ENCODE measurements at regions not wholly inside any gene's neighbourhood (a gene's known extent, or its start where the extent isn't known, plus 50 kb on each side); places are given as distances from the start of the nearest gene placed in this dataset.

DNA sequence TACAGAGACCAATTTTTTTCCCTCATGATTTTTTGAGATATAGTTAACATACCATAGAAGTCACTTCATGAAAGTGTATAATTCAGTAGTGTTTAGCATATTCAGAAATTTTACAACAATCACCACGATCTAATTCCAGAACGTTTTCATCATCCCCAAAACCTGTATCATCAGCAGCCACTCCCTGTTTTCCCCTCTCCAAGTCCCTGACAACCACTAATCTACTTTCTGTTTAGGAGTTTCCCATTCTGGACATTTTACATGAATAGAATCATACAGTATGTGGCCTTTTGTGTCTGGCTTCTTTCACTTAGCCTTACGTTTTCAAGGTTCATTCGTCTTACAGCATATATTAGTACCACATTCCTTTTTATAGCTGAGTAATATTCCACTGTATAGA, 204.2 kb upstream of the PLD5 start:
- H3K4me3 ChIP-seq (ENCODE audit: extremely low read depth in 1 of 4, insufficient read depth in 2 of 4, low read depth in 3 of 4, low read length in 4 of 4) = no peak overlapping the region
- no peak overlapping the region for H2AK5ac ChIP-seq (ENCODE audit: low read depth, low read length)
- H3K9me3 ChIP-seq (ENCODE audit: insufficient read depth in 2 of 2, low read depth in 1 of 2, low read length in 1 of 2) = peaks cover 0 to 4% of the 10 kb centered on the region in 2 experiments; a peak in 1 of 4 replicates
- H3K4me2 ChIP-seq (ENCODE audit: insufficient read depth in 1 of 2, low read depth in 2 of 2, low read length in 2 of 2) = no peak overlapping the region
- H4K8ac ChIP-seq (ENCODE audit: extremely low read depth, insufficient read depth, low read length) = no peak overlapping the region
- no peak overlapping the region for H3K9ac ChIP-seq (replicated peaks in 1 of 4; ENCODE audit: extremely low read depth in 1 of 4, low read depth in 3 of 4, low read length in 3 of 4)
- no peak overlapping the region for H4K91ac ChIP-seq (replicated peaks; ENCODE audit: insufficient read length, low read length)
- H3K36me3 ChIP-seq (ENCODE audit: control insufficient read depth in 2 of 4, insufficient read depth in 4 of 4, low read length in 3 of 4) = no peaks in the 10 kb centered on the region
- H2BK12ac ChIP-seq (ENCODE audit: low read depth, low read length) = no peak overlapping the region
- H3K79me1 ChIP-seq (ENCODE audit: low read depth, low read length) = no peaks in the 10 kb centered on the region
- no peaks in the 10 kb centered on the region for H3K27me3 ChIP-seq (replicated peaks in 1 of 4; ENCODE audit: control insufficient read depth in 3 of 4, extremely low read depth in 1 of 4, insufficient read depth in 3 of 4, low read length in 3 of 4)
- H3K27ac ChIP-seq (ENCODE audit: low read depth, low read length) = no peak overlapping the region
- FAIRE-seq (no peak), DNase-seq (ENCODE audit: low read depth in 1 of 2, low spot score in 2 of 2) (no peak)
- no peak overlapping the region for H3K23ac ChIP-seq (ENCODE audit: insufficient read length)
- no peaks in the 10 kb centered on the region for H4K20me1 ChIP-seq (replicated peaks in 1 of 2; ENCODE audit: control insufficient read depth in 1 of 2, insufficient read depth in 2 of 2, low read length in 2 of 2)
- CTCF ChIA-PET (ENCODE audit: partially characterized antibody) = no interaction called here
- 93% methylated on average over 4 of the region's 4 CpGs; no CpG with 5 or more reads in 1 of the 2 experiments for WGBS, 2 experiments (ENCODE audit: extremely low coverage in 1 of 2, insufficient coverage in 1 of 2, insufficient read length in 1 of 2, insufficient replicate concordance in 2 of 2, low coverage in 1 of 2, low lambda C conversion rate in 2 of 2, missing lambda C conversion rate in 1 of 2)
- H3K23me2 ChIP-seq (ENCODE audit: low read depth, low read length) = no peaks in the 10 kb centered on the region
- H2BK120ac ChIP-seq (replicated peaks; ENCODE audit: low read depth, low read length) = no peak overlapping the region
- H3K56ac ChIP-seq (replicated peaks; ENCODE audit: insufficient read length, low read depth, low read length) = no peak overlapping the region
- no peaks in the 10 kb centered on the region for H3K79me2 ChIP-seq (ENCODE audit: control insufficient read depth in 1 of 2, insufficient read depth in 2 of 2, low read length in 2 of 2)
- H2BK20ac ChIP-seq (ENCODE audit: low read length) = no peak overlapping the region
- H3K4me1 ChIP-seq (replicated peaks in 1 of 4; ENCODE audit: control insufficient read depth in 3 of 4, insufficient read depth in 4 of 4, low read length in 3 of 4) = no peaks in the 10 kb centered on the region
- no peak overlapping the region for H2BK15ac ChIP-seq (ENCODE audit: low read length)
- no peak overlapping the region for H3K14ac ChIP-seq (ENCODE audit: insufficient read length)
- no peak overlapping the region for H3K18ac ChIP-seq (ENCODE audit: extremely low read depth, low read length)
- no peak overlapping the region for H2BK5ac ChIP-seq (ENCODE audit: low read depth, low read length)
- no peak overlapping the region for H2AFZ ChIP-seq (ENCODE audit: low read length)
- no peak overlapping the region for H3K4ac ChIP-seq (replicated peaks; ENCODE audit: insufficient read length, low read depth, low read length)
- POLR2A ChIA-PET (ENCODE audit: partially characterized antibody) = no interaction called here
- no peak overlapping the region for H4K5ac ChIP-seq (ENCODE audit: insufficient read length, low read depth, low read length)
- TF ChIP-seq HDAC6 (IDR thresholded peaks at IDR 0.05; ENCODE audit: low read depth, low read length) (no peak), BACH1 (IDR thresholded peaks at IDR 0.05; ENCODE audit: low read length) (no peak), CHD2 (IDR thresholded peaks at IDR 0.05; ENCODE audit: low read length) (no peak), JUN (IDR thresholded peaks at IDR 0.05; ENCODE audit: low read depth, low read length) (no peak), JUND (IDR thresholded peaks at IDR 0.05; ENCODE audit: low read length) (no peak), POLR2AphosphoS5 (IDR thresholded peaks at IDR 0.05; ENCODE audit: low read depth, low read length) (no peak), CREB1 (IDR thresholded peaks at IDR 0.05) (no peak), SP1 (IDR thresholded peaks at IDR 0.05; ENCODE audit: low read depth, low read length) (no peak), RFX5 (IDR thresholded peaks at IDR 0.05; ENCODE audit: borderline replicate concordance, low read depth, low read length) (no peak), GABPA (IDR thresholded peaks at IDR 0.05; ENCODE audit: borderline replicate concordance, insufficient read depth, low read length) (no peak)
- TF ChIP-seq, protein P1, sequence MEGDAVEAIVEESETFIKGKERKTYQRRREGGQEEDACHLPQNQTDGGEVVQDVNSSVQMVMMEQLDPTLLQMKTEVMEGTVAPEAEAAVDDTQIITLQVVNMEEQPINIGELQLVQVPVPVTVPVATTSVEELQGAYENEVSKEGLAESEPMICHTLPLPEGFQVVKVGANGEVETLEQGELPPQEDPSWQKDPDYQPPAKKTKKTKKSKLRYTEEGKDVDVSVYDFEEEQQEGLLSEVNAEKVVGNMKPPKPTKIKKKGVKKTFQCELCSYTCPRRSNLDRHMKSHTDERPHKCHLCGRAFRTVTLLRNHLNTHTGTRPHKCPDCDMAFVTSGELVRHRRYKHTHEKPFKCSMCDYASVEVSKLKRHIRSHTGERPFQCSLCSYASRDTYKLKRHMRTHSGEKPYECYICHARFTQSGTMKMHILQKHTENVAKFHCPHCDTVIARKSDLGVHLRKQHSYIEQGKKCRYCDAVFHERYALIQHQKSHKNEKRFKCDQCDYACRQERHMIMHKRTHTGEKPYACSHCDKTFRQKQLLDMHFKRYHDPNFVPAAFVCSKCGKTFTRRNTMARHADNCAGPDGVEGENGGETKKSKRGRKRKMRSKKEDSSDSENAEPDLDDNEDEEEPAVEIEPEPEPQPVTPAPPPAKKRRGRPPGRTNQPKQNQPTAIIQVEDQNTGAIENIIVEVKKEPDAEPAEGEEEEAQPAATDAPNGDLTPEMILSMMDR (IDR thresholded peaks at IDR 0.05; ENCODE audit: control extremely low read depth in 1 of 3, insufficient read depth in 1 of 3, low read depth in 1 of 3, low read length in 3 of 3) = no peak
- TF ChIP-seq, protein P2, sequence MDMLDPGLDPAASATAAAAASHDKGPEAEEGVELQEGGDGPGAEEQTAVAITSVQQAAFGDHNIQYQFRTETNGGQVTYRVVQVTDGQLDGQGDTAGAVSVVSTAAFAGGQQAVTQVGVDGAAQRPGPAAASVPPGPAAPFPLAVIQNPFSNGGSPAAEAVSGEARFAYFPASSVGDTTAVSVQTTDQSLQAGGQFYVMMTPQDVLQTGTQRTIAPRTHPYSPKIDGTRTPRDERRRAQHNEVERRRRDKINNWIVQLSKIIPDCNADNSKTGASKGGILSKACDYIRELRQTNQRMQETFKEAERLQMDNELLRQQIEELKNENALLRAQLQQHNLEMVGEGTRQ (IDR thresholded peaks at IDR 0.05; ENCODE audit: low read length) = no peak
